GM12873 (cell line): ENCODE measurements at regions not wholly inside any gene's neighbourhood (a gene's known extent, or its start where the extent isn't known, plus 50 kb on each side); places are given as distances from the start of the nearest gene placed in this dataset.

Experiments used
- CTCF ChIP-seq: IDR thresholded peaks from 2 replicates; pipeline ENCODE4 v1.5.1; 2012; ENCODE audit warnings: low read depth, mild to moderate bottlenecking, moderate library complexity, low read length, control low read depth; ENCODE audit not compliant: insufficient read depth; ENCODE audit errors: missing control alignments

GRCh38 chr5:86314951-86315350 lies 302.8 kb upstream of the COX7C start:
- TF ChIP-seq CTCF, result no peak

GRCh38 chr5:86320266-86320665 lies 297.5 kb upstream of the COX7C start:
- no peak for TF ChIP-seq CTCF

GRCh38 chr5:86329318-86329717 lies 288.4 kb upstream of the COX7C start:
- TF ChIP-seq CTCF, result no peak

DNA sequence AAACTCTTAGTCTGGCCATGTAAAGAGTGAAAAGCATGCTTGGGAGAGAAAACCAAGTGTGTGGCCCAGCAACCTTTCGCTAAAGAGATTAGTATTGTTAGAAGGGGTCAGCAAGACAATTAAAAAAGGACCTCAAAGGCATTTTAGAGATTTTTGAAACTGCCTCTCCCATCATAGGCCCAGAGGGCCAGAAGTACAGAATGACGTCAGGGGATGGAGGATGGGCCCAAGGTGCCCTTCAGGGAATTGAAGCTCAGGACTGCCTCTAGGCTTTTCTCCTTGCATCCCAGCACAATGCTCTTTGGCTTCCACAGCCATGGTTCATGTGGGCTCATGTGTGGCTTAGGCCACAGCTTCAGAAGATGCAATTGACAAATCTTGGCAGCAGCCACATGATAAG lies 287.0 kb upstream of the COX7C start:
- TF ChIP-seq CTCF, result no peak

- TF ChIP-seq CTCF, result no peak
Observed at GRCh38 chr5:86332851-86333250, 284.9 kb upstream of the COX7C start.

DNA sequence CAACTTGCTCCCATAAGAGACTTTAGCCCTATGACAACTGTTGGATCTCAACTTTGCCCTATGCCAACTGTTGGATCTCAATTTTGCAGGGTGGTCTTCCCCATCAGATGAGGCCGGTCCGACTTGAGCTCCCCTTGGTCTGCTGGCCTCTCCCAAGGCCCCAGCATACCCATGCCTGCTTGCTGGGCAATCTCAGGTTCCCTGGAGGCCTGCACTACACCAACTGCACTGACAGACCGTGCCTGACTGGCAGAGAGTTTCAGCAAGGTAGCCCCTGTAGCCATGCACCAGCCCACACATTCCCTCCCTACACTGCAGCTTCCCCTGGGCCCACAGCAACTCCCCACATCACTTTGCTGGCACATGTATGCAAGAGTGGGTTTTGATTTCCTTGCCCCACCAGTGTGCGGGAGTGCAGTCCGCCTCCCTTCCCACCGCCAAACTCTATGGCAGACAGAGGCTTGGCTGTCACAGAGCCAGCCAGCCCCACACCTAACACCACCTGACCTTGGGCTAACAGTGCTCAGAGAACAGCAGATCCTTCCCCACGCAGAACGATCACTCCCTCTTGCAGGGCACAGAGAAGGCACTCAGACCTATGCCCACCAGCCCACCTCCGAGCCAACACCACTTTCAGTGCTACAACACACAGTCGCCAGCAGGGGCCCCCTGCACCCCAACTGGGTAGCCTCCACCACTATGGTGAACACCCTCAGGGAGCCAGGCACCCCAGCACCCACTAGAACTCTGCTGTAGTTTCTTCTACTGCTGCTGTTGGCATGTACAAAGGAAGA lies 279.9 kb upstream of the COX7C start:
- peak; percentile 31 for TF ChIP-seq CTCF

- no peak for TF ChIP-seq CTCF
Observed at GRCh38 chr5:86354664-86355063, 263.1 kb upstream of the COX7C start.

GRCh38 chr5:86360801-86361200 lies 256.9 kb upstream of the COX7C start:
- no peak for TF ChIP-seq CTCF
